ENCODE measurements at regions not wholly inside any gene's neighbourhood (a gene's known extent, or its start where the extent isn't known, plus 50 kb on each side); places are given as distances from the start of the nearest gene placed in this dataset.
"Not testable (repeated sequence)": the region's sequence is repeated elsewhere in the genome, so short reads cannot be mapped to it uniquely, and the experiment has no call there.

DNA sequence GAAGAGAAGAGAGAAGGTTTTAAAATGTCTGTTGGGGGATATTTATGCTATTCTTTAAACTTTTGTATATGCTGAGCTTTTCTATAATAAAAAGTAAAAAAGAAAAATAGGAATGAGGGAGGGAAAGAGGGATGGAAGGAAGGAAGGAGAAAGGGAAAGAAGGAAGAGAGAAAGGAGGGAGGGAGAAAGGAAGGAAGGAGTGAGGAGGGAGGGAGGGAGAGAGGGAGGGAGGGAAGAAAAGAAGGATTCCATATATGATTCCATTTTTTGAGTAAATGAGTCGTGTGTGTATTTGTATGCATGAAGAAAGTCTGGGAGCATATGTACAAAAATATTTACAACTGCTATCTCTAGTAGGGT is 120.9 kb upstream of the ZBTB40 start:
- DNase-seq (ENCODE audit: low read depth in 3 of 3, low spot score in 2 of 3): no peak

- DNase-seq (ENCODE audit: low read depth in 3 of 3, low spot score in 2 of 3): no peak
Measured at GRCh38 chr1:22331618-22332423, 119.8 kb upstream of the ZBTB40 start.

DNA sequence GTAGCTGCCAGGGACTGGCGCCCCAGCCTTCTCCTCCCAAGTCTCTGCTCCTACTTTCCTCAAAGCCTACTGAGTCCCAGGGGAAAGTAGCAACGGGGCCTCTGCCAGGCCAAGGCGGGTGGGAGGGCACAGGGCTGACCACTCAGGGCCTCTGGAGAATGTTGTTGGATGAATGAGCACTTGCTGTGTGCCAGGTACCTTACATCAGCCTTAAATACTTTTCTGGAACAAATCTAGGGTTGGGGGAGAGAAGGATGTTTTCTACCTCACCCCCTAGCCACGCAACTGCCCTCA is 119.3 kb upstream of the ZBTB40 start:
- DNase-seq (ENCODE audit: low read depth in 3 of 3, low spot score in 2 of 3): no peak

GRCh38 chr1:22332795-22333499 is 118.7 kb upstream of the ZBTB40 start:
- DNase-seq (ENCODE audit: low read depth in 3 of 3, low spot score in 2 of 3): no peak

- no peak for DNase-seq (ENCODE audit: low read depth in 3 of 3, low spot score in 2 of 3)
Measured at GRCh38 chr1:22333516-22334121, 118.0 kb upstream of the ZBTB40 start.

DNA sequence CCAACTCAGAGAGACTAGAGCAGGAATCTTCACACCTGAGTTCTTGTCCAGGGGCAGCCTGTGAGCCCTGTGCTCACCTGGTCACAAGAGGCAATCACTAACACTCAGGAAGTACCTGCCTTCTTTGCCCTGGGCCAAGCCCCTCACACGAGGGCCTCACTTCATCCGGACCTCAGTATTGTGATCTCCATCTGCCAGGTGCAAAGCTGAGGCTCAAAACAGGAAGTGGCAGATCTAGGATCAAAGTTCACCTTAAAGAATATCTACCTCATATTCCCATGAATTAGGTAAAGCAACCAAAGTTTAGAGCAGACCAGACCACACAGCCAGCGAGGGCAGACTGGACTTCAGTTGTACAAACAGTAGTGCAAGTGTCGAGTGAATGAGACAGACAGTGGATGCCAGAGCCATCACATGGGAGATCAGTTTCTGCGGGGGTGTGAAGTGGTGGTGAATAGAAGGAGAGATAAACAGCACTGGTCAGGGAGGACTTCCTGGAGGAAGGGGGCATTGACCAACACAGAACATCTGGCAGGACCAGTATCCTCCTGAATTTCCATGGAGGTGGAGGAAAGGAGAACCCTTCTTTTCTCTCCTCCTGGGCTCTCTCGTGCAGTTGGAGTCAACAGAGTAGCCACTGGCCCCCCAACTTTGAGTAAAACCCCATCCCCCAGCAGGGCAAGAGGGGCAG is 116.6 kb upstream of the ZBTB40 start:
- no peak for DNase-seq (ENCODE audit: low read depth in 3 of 3, low spot score in 2 of 3)

- DNase-seq (ENCODE audit: low read depth in 3 of 3, low spot score in 2 of 3): not testable (repeated sequence)
Measured at GRCh38 chr1:22336274-22336673, 115.4 kb upstream of the ZBTB40 start.

DNA sequence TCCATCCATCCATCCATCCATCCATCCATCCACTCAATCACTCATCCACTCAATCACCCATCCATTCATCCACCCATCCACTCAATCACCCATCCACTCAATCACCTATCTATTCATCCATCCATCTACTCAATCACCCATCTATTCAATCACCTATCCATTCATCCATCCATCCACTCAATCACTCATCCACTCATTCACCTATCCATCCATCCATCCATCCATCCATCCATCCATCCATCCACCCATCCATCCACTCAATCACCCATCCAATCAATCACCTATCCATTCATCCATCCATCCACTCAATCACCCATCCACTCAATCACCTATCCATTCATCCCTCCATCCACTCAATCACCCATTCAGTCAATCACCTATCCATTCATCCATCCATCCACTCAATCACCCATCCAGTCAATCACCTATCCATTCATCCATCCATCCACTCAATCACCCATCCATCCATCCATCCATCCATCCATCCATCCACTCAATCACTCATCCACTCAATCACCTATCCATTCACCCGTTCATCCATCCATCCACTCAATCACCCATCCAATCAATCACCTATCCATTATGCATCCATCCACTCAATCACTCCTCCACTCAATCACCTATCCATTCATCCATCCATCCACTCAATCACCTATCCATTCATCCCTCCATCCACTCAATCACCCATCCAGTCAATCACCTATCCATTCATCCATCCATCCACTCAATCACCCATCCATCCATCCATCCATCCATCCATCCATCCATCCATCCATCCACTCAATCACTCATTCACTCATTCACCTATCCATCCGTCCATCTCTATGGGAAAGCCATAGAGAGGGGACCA is 114.7 kb upstream of the ZBTB40 start:
- not testable (repeated sequence) for DNase-seq (ENCODE audit: low read depth in 3 of 3, low spot score in 2 of 3)

- DNase-seq (ENCODE audit: low read depth in 3 of 3, low spot score in 2 of 3): no peak
Measured at GRCh38 chr1:22338071-22338765, 113.4 kb upstream of the ZBTB40 start.

GRCh38 chr1:22339237-22339636 is 112.4 kb upstream of the ZBTB40 start:
- DNase-seq (ENCODE audit: low read depth in 3 of 3, low spot score in 2 of 3): no peak

DNA sequence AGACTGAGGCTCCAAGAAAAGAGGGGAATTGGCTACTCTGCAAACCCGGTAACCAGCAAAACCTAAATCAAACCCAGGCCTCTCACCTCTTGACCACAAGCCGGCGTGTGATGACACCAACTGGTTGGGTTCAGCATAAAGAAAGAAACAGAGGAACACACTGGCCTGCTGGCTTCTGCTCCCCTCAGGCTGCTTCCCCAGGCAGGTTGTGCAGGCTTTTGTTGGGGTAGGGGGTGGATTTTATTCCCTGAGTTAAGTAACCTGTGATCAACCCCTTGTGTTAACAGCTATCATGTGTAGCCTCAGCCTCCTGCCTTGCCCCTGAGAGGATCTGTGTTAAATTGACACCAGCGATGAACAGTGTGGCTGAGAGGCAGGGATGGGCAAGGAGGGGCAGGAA is 111.6 kb upstream of the ZBTB40 start:
- DNase-seq (ENCODE audit: low read depth in 3 of 3, low spot score in 2 of 3): no peak

GRCh38 chr1:22340873-22341272 is 110.8 kb upstream of the ZBTB40 start:
- no peak for DNase-seq (ENCODE audit: low read depth in 3 of 3, low spot score in 2 of 3)

DNA sequence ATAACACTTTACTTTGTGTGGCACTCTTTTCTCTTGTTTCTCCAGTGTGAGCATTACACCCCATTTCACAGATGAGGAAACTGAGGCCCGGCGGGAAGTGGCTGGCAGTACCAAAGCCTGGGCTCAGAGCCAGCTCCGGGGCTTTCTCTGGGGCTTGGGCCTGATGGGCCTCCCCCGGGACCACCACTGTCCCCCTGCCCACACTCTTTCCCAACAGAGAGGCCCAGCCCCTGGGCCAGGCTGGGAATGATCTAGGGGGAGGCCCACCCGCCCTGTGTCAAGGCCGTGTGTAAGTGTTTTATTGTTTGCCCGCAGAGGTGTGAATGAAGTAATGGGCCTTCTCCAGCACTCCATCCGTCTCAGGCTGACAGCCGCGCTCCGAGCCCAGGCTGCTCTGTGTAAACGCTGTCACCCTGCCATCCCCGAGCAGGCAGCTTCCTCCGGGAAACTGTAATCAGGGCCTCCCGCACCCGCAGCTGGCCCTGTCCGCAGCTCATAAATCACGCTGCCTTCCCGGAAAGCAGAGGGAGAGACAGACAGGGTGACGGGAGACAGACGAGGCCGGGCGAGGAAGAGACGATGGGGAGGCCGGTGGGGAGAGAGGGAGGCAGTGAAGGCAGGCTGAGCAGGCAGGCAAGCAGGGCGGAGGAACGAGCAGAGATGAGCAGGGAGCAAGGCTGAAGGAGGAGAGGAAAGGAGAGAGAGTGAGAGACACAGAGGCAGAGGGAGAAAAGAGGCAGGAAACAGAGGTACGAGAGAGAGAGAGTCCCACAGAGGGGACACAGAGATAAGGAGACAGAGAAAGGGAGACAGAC is 109.7 kb upstream of the ZBTB40 start:
- DNase-seq (ENCODE audit: low read depth in 3 of 3, low spot score in 2 of 3): peak in 2 of 3 donors; percentile 75 to 77

DNA sequence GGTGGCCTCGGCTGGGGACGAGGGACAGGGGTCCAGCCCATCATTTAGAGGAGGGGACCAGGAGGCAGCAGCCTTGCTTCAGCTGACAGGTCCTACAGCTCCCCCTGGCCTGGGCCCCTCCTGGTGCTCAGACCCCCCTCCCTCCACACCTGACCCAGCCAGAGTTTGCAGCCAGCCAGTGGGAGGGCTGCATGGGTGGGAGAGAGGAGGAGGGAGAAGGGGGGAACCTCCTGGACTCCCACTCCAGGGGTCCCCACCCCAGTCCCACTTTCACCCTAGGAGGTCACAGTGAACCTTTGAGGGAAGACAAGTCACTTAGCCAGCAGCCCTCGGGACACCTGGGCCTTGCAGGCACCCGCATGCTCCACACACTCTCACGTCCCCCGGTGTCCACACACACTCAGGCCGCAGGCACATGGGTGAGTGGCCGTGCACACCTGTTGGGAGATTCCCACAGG is 108.9 kb upstream of the ZBTB40 start:
- no peak for DNase-seq (ENCODE audit: low read depth in 3 of 3, low spot score in 2 of 3)

DNA sequence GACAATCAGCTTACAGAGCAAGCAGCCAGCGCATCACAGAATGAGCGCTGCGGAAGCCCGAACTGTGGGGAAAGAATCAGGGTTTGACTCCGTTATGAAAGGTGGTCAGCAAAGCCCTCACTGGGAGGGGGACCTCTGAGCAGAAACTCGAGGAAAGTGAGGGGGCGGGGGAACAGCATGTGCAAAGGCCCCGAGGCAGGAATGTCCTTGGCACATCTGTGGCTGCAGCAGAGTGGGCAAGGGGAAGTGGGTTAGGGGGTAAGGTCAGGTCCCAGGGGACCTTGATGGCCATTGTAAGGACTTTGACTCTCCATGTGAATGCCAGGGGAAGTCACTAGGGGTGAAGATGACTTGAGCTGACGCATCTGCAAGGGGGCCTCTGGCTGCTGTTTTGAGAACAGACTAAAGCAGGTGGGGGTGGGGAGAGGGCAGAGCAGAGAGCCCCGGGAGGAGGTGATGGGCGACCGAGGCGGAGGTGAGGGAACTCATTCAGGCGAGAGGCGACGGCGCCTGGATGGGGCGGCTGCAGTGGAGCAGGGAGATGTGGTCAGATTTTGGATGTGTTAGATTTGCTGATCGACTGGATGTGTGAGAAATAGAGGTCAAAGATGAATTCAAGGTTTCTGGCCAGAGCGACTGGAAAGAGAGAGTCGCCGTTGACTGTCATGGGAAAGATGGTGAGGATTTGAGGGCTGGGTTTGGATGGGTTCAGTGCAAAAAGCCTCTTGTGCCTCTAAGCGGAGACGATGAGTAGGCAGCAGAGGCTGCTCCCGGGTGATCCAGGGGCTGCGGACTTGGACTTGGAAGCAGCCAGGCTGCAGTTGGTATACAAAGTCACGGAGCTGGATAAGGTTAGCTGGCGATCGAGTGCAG is 108.0 kb upstream of the ZBTB40 start:
- no peak for DNase-seq (ENCODE audit: low read depth in 3 of 3, low spot score in 2 of 3)

DNA sequence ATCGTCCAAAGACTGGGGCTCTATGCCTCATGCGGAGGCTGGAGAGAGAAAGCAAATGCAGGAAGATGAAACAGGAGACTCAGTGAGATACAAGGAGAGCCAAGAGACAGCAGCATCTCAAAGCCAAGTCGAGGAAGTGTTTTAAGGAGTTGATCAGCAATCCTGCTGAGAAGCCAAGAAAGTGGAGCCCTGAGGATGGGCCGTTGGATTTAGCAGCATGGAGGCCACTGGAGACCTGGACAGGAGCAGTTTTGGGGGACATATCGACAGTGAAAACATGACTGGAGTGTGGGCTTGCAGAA is 107.4 kb upstream of the ZBTB40 start:
- DNase-seq (ENCODE audit: low read depth in 3 of 3, low spot score in 2 of 3): no peak

DNA sequence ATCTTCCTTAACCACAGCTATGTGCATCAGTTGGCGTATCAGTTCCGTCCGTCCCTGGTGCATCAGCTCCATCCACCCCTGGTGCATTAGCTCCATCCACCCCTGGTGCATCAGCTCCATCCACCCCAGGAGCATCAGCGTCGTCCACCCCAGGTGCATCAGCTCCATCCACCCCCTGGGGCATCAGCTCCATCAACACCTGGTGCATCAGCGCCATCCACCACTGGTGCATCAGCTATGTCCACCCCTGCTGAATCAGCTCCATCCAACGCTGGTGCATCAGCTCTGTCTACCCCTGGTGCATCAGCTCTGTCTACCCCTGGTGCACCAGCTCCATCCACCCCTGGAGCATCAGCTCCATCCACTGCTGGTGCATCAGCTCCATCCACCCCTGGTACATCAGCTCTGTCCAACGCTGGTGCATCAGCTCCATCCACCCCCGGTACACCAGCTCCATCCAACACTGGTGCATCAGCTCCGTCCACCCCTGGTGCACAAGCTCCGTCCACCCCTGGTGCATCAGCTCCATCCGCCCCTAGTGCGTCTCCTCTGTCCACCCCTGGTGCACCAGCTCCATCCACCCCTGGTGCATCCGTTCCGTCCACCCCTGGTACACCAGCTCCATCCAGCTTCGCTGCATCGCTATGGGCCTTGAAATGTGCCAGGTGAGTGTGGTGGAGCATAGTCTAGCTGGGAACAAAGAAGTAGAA is 106.6 kb upstream of the ZBTB40 start:
- no peak for DNase-seq (ENCODE audit: low read depth in 3 of 3, low spot score in 2 of 3)
